ENCODE measurements at regions not wholly inside any gene's neighbourhood (a gene's known extent, or its start where the extent isn't known, plus 50 kb on each side); places are given as distances from the start of the nearest gene placed in this dataset.

- TF ChIP-seq HMGXB4 (CRISPR knock-in tag; IDR thresholded peaks at IDR 0.05; ENCODE audit: borderline replicate concordance): no peak
- no peak for TF ChIP-seq RCOR1 (IDR thresholded peaks at IDR 0.05; ENCODE audit: low read depth, low read length)
- TF ChIP-seq CTCF (IDR thresholded peaks at IDR 0.05): no peak
- TF ChIP-seq HOXB5 (CRISPR knock-in tag; IDR thresholded peaks at IDR 0.05): no peak
- TF ChIP-seq BHLHE40 (IDR thresholded peaks at IDR 0.05; ENCODE audit: low read depth, low read length): no peak
- TF ChIP-seq EP300 (IDR thresholded peaks at IDR 0.05): no peak
- no peak for TF ChIP-seq HEYL (CRISPR knock-in tag; IDR thresholded peaks at IDR 0.05)
- no peak for TF ChIP-seq CHD2 (IDR thresholded peaks at IDR 0.05; ENCODE audit: low read length, partially characterized antibody)
- TF ChIP-seq ELK1 (IDR thresholded peaks at IDR 0.05; ENCODE audit: low read depth, low read length): no peak
- TF ChIP-seq SREBF2 (IDR thresholded peaks at IDR 0.05): no peak
- TF ChIP-seq REST (IDR thresholded peaks at IDR 0.05): no peak
- no peak for TF ChIP-seq CBX2 (IDR thresholded peaks at IDR 0.05; ENCODE audit: borderline replicate concordance, low read depth)
Observed at GRCh38 chr9:120256146-120256545, 323.8 kb downstream of the CDK5RAP2 start.

All from A549 (cell line).